CD4-positive, alpha-beta T cell treated with Interleukin-1 beta for 1 hour (primary cell): ENCODE measurements at regions not wholly inside any gene's neighbourhood (a gene's known extent, or its start where the extent isn't known, plus 50 kb on each side); places are given as distances from the start of the nearest gene placed in this dataset.
"Not testable (repeated sequence)": the region's sequence is repeated elsewhere in the genome, so short reads cannot be mapped to it uniquely, and the experiment has no call there.

ENCODE experiments used
- DNase-seq, 2 donors: peaks; one replicate each; pipeline ENCODE4 v3.0.0-alpha.2; 2020 to 2022

DNA sequence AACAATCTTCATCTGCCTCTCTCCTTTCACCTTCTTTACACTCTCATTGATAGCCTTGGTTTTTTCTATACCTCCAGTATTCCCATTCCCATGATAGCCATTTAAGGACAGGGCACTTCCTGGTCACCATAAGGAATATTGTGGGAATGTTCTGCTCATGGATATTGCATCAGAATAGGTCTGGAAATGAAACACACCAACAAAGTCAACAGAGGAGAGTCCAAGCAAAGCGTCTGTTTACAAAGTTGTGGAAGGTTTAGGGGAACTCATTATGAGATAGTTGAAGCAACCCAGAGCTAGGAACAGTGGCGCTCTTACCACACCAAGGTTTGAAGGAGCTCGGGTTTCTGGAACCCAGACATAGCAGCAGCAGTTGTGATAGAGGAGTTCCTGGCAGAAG is 150.3 kb upstream of the TNP1 start:
- no peak for DNase-seq

DNA sequence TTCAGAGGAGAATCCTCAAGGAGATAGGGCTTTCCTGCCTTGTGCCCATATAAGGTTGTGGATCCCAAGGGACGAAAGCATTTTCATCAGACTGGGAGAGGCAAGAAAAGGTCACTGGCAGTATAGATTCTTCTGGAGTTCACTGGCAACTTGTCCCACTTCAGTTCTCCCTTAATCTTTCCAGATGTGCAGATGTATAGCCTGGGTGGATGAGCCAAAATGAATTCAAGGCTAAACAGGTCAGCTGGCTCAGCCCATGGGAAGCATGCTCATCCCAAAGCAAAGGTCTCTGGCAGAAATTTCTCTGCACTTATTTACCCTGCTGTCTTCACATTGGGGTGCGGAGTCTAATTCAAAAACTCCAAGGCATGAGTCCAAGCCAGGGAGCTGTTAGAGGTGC is 148.9 kb upstream of the TNP1 start:
- no peak for DNase-seq

DNA sequence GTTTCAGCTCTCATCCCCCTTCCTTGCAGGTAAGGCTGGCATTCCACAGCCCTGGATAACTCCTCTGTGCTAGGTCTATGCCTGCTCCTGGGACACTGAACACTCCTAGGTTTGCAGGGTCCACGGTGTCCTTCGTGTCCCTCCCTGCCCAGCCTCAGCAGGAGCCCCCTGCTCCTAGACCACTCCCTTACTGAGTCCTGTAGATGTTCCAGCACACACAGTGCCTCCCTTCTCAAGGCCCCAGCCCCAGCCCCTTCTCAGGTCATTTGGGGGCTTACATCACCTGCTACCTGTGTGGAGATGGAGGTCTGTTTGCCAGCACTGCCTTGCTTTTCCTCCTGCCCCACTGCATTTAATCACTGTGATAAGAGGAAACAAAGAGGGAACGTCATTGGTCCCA is 146.4 kb upstream of the TNP1 start:
- DNase-seq: no peak

DNA sequence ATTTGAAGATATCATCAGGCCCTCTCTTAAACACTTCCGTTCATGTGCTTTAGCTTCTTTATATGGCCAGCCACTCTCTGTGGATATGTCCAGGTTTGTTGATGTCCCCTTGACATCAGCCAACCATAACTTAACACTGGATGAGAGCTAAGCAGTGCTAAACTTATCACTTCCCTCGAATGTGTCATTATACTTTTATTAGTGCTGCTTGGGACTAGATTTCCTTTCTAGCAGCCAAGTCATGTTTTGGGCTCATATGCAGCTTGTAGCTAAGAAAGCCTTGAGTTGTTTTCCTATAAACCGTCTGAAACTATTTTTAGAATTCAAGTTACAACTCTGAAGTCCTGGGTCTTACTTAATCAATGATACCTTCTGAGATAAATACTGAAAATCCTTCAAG is 144.8 kb upstream of the TNP1 start:
- no peak for DNase-seq

DNA sequence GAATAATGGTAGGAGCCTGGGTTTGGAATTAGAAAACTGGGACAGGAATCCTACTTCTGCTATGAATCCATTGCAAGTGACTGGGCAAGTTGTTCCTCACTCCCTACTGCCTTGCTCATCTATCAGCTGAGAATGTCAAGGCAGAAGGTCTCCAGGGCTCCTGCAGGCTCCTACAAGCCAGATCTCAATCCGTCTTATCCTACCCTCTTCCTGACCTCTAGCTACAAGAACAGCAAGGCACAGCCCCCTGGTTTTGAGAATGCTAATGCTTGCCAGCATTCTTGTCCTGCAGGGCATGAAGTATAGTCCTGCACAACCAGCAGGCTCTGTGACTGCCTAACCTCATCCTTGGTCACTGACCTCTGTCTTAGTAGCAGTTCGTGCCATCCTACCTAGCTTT is 141.9 kb upstream of the TNP1 start:
- no peak for DNase-seq

DNA sequence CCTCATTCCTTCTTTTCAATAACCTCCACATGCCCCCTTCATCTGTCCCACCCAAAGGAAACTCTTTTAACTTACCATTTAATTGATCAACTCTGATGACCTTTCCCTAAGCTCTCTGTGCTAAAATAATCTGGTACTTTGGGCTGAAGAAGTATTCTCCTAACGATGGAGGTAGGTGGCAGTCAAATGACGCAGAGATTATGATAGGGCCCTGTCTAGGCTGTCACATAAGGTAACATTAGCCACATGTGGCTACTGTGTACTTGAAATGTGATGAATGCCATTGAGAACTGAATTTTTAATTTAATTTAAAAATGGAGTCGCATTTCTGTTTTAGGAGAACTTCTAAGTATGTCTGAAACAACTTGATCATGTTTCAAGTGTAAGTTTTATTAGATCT is 140.5 kb upstream of the TNP1 start:
- no peak for DNase-seq

DNA sequence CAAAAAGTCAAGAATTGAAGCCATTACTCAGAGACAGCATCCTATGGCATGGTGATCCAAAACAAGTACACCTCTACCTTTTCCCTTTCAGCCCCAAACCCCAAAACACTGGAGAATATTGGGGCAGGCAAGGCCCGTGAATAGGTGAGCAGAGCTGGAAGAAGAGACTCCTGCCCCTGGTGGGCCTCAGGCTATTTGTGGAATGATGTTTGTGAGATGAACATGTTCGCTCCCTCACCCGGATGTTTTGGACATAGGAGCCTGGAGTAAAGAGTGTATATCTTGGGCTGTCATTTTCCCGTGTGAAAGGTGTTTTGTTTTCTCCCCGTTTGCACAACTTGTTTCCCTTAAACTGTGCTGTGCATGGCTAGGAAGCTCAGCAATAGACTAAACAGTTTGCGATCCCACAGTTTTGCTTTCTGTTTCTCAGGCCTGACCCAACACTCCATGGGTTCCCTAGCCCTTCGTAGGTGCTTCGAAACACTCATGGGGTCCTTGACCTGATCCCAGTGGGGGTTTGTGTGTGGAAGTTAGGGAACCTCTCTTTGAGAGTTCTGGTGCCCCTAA is 136.5 kb upstream of the TNP1 start:
- DNase-seq: no peak

DNA sequence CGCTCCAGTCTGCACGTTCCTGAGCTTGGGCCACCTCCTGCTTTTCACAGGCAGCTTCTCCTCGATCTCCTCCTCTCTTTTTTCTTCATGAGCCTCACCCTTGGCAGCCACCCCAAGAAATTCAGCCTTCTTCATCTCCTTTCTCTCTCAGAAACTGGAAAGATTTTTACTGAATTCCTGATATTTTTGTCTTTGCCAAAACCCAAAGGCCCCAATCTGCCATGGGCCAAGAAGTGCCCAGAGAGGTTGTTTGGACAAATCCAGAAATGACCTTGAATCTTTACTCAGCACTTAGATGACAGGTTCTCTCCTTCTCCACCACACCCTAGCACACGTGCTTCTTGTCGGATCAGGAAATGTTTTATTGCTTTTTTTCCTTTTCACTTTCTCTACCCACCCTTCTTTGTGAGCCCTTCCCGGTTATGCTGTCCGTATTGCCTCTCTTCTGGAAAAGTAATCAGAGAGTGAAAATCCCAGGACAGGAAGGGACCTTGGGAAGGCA is 134.5 kb upstream of the TNP1 start:
- DNase-seq: no peak

DNA sequence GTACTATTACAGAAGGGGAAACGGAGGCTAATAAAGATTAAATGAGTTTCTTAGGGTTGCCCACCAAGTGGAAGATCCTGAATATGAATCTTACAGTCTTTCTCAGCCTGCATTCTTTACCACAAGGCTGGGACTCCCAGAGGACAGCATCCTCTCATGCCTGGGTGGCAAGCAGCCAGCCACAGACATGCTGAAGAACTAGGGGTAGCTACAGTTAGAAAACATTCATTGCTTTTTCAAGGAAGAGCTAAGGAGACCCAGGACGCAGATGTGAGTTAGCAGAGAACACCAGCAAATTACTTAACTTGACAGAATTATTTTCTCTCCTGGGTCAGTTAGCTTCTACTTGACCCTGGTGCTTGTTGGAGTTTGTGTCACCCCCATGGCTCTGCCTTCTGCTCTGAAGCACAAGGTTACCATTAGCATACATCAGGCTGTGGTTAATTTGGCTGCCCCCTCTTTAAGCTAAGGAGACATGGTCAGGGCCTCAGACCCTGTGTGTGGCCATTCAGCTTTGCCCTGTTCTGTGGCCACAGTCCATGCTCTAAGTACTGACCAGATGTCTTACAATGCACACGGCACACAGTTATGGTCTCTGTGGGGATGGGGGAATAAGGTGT is 132.3 kb upstream of the TNP1 start:
- DNase-seq: no peak

DNA sequence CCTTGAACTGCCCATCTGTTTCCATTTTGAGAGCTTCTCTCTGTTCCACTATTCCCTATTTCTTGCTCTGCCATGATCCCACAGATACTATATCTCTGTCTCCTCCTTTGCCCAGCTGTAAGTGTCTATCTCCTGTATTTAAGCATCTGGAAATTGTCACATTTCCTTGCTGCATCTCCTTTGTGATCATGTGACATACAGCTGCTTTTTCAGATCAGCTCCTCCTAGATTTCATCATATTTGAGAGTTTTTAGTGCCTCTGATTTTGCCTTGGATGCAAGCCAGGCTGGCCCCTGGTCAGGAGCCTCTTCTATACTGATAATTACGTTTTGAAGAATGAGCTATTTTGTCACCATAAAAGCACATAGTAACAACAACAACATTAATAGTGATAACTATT is 131.7 kb upstream of the TNP1 start:
- no peak for DNase-seq

DNA sequence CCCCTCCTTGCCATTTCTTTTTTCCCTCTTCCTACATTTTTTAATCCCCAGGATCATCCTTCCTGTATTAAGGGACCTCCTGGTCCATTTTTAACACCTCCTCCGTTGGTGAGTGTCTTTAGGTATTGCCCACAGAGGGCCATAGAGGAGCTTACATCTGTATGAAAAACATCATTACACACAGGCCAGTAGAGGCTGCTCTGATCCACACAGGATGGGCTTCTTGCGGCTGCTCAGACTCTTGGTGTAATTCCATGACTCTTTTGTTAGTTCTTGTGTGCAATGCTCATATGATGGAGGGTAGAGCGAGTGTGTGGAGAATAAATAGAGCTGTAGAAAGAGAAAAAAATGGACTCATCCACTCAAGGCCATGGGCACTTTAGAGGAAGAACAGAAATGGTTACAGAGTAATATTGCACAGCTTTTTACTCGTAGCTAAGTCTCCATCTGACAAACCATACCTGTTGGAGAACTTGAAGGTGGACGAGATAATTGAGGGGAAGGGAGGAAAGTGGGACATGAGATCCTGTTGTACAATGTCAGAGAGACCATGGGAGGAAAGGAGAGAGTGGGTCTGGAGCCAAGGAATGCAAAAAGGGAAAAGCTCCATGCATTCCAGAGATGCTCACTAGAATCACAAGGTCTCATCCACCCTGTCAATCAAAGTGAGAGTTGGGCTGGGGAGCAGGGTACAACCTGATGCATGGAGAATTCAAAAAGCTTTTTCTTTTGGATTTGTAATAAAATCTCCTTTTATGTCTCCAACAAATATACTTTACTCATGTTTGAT is 129.7 kb upstream of the TNP1 start:
- DNase-seq: no peak

DNA sequence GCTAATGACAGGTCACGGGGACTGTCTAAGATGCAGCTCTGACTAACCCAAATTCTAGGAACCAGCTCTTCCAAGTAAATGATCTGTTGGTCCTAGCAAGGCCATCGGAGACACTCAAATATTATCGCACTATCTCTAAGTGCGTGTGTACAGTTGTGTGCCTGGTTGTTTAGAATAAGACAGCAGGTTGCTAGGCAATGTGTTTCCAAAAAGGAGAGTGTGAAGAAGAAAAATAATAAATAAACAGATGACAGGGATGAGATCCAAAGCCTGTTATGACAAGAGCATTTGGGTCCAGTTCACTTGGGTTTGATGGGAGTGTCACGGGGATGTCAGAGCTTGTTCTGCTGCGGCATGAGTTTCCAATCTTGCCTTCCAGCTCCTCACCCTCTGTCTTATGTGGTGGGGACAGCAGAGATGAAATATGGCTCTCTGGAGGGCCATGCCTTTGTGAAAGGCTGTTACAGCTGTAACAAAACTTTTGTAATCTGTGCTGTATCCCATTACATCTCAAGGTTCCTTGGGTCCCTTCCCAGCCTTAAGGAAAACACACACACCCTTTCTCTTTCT is 127.5 kb upstream of the TNP1 start:
- no peak for DNase-seq

DNA sequence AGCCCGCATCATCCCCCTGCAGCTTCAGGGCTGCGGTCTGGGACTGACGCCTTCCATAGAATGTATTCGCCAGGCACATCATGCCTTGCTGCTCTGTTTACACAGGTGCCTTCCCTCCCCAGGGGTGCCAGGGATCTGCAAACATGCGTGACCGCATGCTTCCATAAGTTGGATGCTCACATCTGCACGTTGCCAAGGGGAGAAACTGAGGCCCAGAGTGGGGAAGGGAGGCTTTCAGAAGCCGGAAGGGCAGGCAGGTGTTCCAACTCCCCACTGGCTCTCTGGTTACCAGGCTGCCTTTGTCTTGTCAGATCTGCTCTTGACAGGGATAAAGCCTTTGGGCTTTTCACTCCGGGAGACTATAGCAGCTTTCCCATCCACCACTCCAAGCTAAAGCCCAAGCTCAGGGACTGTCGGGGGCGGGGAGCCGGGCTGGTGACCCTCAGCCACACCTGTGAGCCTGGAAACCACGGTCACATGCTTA is 125.8 kb upstream of the TNP1 start:
- DNase-seq: no peak

DNA sequence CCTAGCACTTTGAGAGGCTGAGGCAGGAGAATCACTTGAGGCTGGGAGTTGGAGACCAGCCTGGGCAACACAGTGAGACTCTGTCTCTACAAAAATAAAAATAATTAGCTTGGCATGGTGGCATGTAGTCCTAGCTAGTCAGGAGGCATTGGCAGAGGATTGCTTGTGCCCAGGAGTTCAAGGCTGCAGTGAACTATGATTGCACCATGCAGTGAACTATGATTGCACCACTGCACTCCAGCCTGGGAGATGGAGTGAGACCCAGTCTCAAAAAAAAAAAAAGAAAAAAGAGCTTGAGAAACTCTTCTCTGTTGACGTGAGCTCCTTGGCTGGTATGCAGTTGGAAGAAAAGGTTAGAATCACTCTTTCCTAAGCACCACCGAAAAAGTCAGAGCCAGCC is 125.1 kb upstream of the TNP1 start:
- no peak for DNase-seq

DNA sequence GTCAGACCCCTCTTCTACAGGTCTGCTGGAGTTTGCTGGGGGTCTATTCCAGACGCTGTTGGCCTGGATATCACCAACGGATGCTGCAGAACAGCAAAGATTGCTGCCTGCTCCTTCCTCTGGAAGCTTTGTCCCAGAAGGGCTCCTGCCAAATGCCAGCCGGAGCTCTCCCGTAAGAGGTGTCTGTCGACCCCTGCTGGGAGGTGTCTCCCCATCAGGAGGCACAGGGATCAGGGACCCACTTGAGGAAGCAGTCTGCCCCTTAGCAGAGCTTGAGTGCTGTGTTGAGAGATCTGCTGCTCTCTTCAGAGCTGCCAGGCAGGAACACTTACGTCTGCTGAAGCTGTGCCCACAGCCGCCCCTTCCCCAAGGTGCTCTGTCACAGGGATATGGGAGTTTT is 122.1 kb upstream of the TNP1 start:
- not testable (repeated sequence) for DNase-seq

DNA sequence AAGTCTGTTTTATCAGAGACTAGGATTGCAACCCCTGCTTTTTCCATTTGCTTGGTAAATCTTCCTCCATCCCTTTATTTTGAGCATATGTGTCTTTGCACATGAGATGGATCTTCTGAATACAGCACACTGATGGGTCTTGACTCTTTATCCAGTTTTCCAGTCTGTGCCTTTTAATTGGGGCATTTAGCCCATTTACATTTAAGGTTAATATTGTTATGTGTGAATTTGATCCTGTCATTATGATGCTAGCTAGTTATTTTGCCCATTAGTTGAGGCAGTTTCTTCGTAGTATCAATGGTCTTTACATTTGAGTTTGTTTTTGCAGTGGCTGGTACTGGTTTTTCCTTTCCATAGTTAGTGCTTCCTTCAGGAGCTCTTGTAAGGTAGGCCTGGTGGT is 120.6 kb upstream of the TNP1 start:
- not testable (repeated sequence) for DNase-seq

DNA sequence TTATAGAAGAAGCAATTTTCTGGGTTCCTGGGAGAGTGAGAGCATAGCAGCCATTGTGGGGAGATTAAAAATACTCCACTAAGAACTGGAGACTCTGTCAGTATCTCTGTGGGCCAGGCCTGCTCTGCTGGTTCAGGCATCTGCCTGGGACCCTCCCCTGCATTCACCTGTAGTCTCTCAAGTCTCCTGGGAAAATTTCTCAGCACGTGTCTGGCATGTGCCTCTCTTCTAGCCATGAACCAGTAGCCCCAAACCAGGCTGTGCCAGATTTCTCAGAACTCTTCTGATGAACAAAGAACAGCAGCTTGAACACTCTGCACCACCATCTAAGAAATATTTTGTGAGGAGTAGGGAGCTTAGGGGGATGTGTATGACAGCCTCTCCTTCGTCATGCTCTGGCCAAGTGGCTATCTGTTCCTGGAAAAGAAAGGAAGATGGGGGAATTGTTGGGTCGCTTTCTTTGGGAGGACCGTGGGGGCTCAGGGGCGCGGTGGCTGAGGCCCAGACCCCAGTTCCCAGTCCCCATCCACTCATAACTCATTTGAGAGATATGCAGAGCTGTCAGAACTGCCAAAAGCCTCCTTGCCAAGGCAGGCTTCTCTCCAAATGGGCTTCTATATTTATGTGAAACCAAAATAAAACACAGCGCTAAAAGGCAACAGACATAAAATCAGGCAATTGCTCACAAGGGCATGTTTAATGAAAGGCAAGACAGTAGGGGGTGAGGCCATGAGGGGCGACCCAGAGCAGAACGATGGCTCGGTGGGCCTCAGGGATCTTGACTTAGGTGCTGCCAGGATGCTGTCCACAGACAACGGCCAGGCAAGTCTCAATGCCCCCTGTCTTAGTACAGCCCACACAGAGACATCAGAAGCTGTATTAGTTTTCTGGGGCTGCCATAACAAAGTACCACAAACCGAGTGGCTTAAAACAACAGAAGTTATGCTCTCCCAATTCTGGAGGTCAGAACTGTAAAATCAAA is 114.7 kb upstream of the TNP1 start:
- no peak for DNase-seq

DNA sequence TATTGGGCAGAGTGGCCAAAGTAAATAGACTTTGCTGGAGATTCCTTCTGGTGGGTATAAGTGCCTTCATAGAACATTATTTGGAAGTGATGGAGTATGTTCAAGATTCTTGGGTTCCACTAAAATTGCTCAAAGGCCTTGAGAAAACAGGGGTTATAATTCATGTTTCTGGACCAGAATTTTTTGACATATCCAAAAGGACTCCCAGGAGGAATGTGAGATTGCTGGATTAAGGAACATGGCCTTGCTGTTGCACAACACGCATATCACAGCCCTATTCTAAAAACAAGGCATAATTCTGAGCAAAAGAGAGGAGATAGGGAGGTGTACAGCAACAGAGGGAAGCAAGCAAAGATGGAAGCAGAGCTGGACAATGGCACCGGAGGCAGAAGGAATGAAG is 111.7 kb upstream of the TNP1 start:
- no peak for DNase-seq

DNA sequence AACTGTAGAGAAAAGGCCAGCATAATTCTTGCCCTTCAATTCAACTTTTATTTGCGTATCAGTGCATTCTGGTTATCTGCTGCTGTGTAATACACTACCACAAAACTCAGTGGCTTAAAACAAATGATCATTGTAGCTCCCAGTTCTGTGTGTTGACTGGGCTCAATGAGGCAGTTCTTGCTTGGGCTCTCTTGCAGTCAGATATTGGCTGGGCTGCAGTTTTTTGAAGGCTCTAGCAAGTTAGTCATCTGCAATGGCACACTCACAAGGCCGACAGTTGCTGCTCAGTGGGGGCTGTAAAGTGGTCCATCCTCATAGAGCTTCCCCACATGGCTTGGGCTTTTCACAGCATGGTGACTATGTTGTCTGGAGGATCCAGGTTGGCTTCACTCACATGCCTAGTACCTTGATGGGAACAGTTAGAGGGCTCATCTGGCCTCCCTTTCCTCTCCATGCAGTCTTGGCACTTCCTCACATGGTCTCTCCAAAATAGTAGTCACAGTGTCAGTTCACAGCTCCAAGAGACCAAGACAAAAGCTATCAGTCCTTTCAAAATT is 110.6 kb upstream of the TNP1 start:
- DNase-seq: no peak

DNA sequence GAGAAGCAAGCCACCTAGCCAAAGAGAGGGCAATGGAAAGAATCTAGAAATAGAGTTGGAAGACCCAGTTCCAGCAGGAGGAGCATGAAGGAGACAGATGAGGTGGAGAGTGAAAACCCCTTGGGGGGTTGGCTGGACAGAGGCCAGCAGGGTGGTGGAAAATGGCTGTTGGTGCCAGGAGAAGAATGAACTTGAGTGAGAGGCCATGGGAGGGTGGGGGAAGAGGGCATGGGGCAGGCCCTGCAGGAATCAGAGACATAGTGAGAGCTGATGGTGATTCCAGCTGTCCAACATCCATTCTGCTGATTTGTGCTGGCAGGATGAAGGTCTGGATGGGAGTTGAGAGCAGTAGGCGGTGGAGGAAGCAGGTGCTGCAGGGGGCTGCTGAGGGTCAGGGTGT is 108.0 kb upstream of the TNP1 start:
- DNase-seq: no peak

DNA sequence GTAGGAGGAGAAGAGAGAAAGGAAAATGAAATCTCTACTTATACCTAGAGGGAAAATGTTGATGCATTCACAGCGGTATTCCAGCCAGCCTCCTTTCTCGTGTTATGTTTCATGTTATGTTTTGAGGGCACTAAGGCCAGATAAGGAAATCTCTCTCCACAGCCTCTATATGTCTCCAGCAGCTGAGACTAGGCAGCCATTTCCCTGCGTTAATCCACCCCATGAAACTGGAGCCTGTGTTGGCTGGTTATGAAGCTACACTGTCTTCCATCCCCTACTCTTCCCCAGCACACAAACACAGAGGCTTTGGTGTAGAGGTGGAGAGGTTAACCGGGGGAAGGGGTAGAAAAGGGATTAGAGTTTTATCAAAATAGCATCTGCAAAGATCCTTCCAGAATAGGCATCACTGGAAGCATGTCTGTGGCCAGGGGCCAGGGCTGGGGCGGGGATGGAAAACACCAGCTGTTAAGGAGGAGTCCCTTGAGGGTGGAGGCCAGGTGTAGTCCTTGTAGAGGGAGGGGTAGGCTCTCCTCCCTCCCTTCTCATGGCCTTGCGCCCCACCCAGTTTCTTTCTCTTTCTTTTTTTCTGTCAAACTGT is 100.9 kb upstream of the TNP1 start:
- DNase-seq: no peak

DNA sequence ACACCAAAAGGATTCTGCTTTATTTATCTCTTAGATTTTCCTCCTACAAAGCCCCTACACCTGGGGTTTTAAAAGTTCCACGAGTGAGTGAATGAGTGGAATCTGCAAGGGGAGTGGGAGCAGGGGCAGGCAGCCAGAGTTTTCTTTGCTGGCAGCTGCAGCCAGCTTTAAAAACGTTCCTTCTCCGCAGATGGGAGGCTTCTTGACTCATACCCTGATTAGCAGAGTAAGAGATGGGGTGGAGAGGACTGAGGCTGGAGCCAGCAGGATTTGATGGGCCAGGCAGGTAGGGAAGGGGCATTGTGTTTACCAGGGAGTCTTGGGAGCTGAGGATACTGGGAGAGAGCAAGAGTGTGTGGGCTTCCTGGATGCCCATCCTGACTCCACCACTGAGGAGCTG is 99.6 kb upstream of the TNP1 start:
- no peak for DNase-seq
